Right ventricle myocardium inferior (tissue), 1 donor: ENCODE measurements at regions not wholly inside any gene's neighbourhood (a gene's known extent, or its start where the extent isn't known, plus 50 kb on each side); places are given as distances from the start of the nearest gene placed in this dataset.
"Not testable (repeated sequence)": the region's sequence is repeated elsewhere in the genome, so short reads cannot be mapped to it uniquely, and the experiment has no call there.

Experiments
- ATAC-seq: fragments of 200-7000 bp; cut with Tn5 transposase; one replicate; pipeline ENCODE4 v1.9.1; 2020; ENCODE audit warnings: mild to moderate bottlenecking, moderate library complexity
- DNase-seq: peaks from one replicate; pipeline ENCODE4 v3.0.0; 2021; ENCODE audit errors: missing footprints
- intact Hi-C: fragments of 100-400 bp; cut with DNase I; formaldehyde crosslinking; loops from one replicate; pipeline ENCODE4 v1.11.0; 2022
- donor health status: DM: no; HTN: yes; CAD: no; lungs with severe emphysema.

- ATAC-seq, intact Hi-C loops, DNase-seq: not testable (repeated sequence)
Measured at GRCh38 chr1:149635290-149635899, 51.7 kb downstream of the PPIAL4C start.

- ATAC-seq = peak; percentile 98
- intact Hi-C loops = not testable (repeated sequence)
- peak; percentile 97 for DNase-seq
Measured at GRCh38 chr1:149636286-149637122, 52.9 kb downstream of the PPIAL4C start.

- DNase-seq, ATAC-seq, intact Hi-C loops: not testable (repeated sequence)
Measured at GRCh38 chr1:149638481-149638880, 54.8 kb downstream of the PPIAL4C start.

GRCh38 chr1:149638901-149639658, 55.4 kb downstream of the PPIAL4C start:
- ATAC-seq = not testable (repeated sequence)
- DNase-seq = peak; percentile 51

GRCh38 chr1:149641179-149641578, 57.5 kb downstream of the PPIAL4C start:
- DNase-seq, intact Hi-C loops, ATAC-seq: not testable (repeated sequence)

More at GRCh38 chr1:149638901-149639658, 55.4 kb downstream of the PPIAL4C start:
- intact Hi-C loops = not testable (repeated sequence)

- intact Hi-C loops, ATAC-seq, DNase-seq: not testable (repeated sequence)
Measured at GRCh38 chr1:149644818-149645217, 61.2 kb downstream of the PPIAL4C start.

GRCh38 chr1:149646360-149647017, 62.8 kb downstream of the PPIAL4C start:
- DNase-seq, ATAC-seq, intact Hi-C loops: not testable (repeated sequence)

- intact Hi-C loops, ATAC-seq: not testable (repeated sequence)
- peak; percentile 75 for DNase-seq
Measured at GRCh38 chr1:149647018-149647373, 63.3 kb downstream of the PPIAL4C start.

- ATAC-seq, intact Hi-C loops, DNase-seq: not testable (repeated sequence)
Measured at GRCh38 chr1:149657750-149658149, 74.1 kb downstream of the PPIAL4C start.

GRCh38 chr1:149658175-149658574, 74.5 kb downstream of the PPIAL4C start:
- DNase-seq, ATAC-seq, intact Hi-C loops: not testable (repeated sequence)

- DNase-seq, intact Hi-C loops, ATAC-seq: not testable (repeated sequence)
Measured at GRCh38 chr1:149664624-149665023, 81.0 kb downstream of the PPIAL4C start.

GRCh38 chr1:149665033-149665432, 81.4 kb downstream of the PPIAL4C start:
- DNase-seq, intact Hi-C loops, ATAC-seq: not testable (repeated sequence)

- ATAC-seq, intact Hi-C loops, DNase-seq: not testable (repeated sequence)
Measured at GRCh38 chr1:149665528-149665927, 81.9 kb downstream of the PPIAL4C start.

- ATAC-seq, intact Hi-C loops, DNase-seq: not testable (repeated sequence)
Measured at GRCh38 chr1:149673231-149673909, 89.7 kb downstream of the PPIAL4C start.

- DNase-seq, intact Hi-C loops, ATAC-seq: not testable (repeated sequence)
Measured at GRCh38 chr1:149674921-149675320, 91.3 kb downstream of the PPIAL4C start.

GRCh38 chr1:149677359-149677758, 93.7 kb downstream of the PPIAL4C start:
- ATAC-seq, DNase-seq, intact Hi-C loops: not testable (repeated sequence)

GRCh38 chr1:149686593-149687238, 95.8 kb upstream of the FCGR1A start:
- DNase-seq, intact Hi-C loops: not testable (repeated sequence)
- peak; percentile 56 for ATAC-seq
